BLaER1 (cell line): ENCODE measurements at regions not wholly inside any gene's neighbourhood (a gene's known extent, or its start where the extent isn't known, plus 50 kb on each side); places are given as distances from the start of the nearest gene placed in this dataset.

Experiments
- H3K27ac ChIP-seq: shearing (Covaris generic); formaldehyde crosslinking; 2 replicates; pipeline ENCODE4 v1.8.1; 2022
- H3K27me3 ChIP-seq: shearing (Covaris generic); formaldehyde crosslinking; 2 replicates; pipeline ENCODE4 v1.8.1; 2022
- H3K36me3 ChIP-seq: shearing (Covaris generic); formaldehyde crosslinking; 2 replicates; pipeline ENCODE4 v1.8.1; 2022
- H3K4me1 ChIP-seq: shearing (Covaris generic); formaldehyde crosslinking; 2 replicates; pipeline ENCODE4 v1.8.1; 2022
- H3K4me2 ChIP-seq: shearing (Covaris generic); formaldehyde crosslinking; 2 replicates; pipeline ENCODE4 v1.8.1; 2022
- H3K4me3 ChIP-seq: shearing (Covaris generic); formaldehyde crosslinking; 2 replicates; pipeline ENCODE4 v1.8.1; 2022
- H3K9ac ChIP-seq: shearing (Covaris generic); formaldehyde crosslinking; 2 replicates; pipeline ENCODE4 v1.8.1; 2022
- H3K9me3 ChIP-seq: shearing (Covaris generic); formaldehyde crosslinking; 2 replicates; pipeline ENCODE4 v1.8.1; 2022
- H4K20me1 ChIP-seq: shearing (Covaris generic); formaldehyde crosslinking; 2 replicates; pipeline ENCODE4 v1.8.1; 2022
- Cebpa-rat ChIP-seq: shearing (Covaris generic); IDR thresholded peaks from 2 replicates; pipeline ENCODE4 v1.8.1; 2022

DNA sequence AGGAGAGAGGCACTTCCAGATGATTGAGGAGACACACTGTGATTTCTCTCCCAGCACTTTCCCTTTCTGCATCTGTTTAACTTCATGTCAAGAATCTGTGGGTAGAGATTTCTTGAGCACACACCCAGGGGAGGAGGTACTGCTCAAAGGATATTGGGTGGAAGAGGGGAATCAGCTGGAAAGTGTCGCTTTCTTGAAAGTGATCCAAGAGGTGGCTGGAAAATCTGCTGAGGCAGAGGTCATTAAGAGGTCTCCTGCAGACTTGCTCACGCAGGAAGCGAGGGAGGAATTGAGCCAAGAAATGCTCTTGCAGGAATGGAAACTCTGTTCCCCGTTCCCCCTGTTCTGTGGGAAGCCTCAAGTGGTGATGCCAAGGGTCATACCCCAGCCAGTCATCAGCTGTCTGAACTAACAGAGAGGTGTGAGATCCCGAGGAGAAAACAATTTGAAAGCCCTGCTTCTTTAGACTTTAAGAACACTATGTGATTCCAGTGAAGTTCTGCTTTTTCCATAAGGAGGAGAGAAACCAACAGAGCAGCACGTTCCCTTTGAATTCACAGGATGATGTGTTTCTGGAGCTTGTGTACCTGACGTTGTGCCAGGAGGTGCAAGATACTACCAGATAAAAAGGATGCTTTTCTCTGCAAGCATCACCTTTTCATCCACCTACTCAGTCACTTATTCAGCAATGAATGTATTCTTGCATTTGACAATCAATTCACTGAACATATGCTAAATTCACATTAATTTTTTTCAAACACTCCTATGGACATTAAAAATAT, 163.4 kb upstream of the GPR12 start:
- H4K20me1 ChIP-seq = no peaks in the 10 kb centered on the region
- H3K27ac ChIP-seq = no peak overlapping the region
- no peaks in the 10 kb centered on the region for H3K27me3 ChIP-seq
- no peaks in the 10 kb centered on the region for H3K9me3 ChIP-seq
- H3K9ac ChIP-seq = no peak overlapping the region
- no peak for TF ChIP-seq Cebpa-rat
- no peaks in the 10 kb centered on the region for H3K4me1 ChIP-seq
- H3K4me3 ChIP-seq = no peak overlapping the region
- no peak overlapping the region for H3K4me2 ChIP-seq
- no peaks in the 10 kb centered on the region for H3K36me3 ChIP-seq

GRCh38 chr13:26921918-26922317, 161.3 kb upstream of the GPR12 start:
- Histone ChIP-seq H3K9me3 (no peaks in the 10 kb centered on the region), H3K36me3 (no peaks in the 10 kb centered on the region), H3K27me3 (no peaks in the 10 kb centered on the region), H3K4me1 (no peaks in the 10 kb centered on the region), H3K4me3 (no peak overlapping the region), H4K20me1 (no peaks in the 10 kb centered on the region), H3K4me2 (no peak overlapping the region), H3K27ac (no peak overlapping the region), H3K9ac (no peak overlapping the region)
- no peak for TF ChIP-seq Cebpa-rat

- H3K4me2 ChIP-seq = no peak overlapping the region
- no peak overlapping the region for H3K9ac ChIP-seq
- no peak for TF ChIP-seq Cebpa-rat
- H3K9me3 ChIP-seq = no peaks in the 10 kb centered on the region
- no peaks in the 10 kb centered on the region for H3K36me3 ChIP-seq
- no peaks in the 10 kb centered on the region for H4K20me1 ChIP-seq
- H3K27me3 ChIP-seq = no peaks in the 10 kb centered on the region
- peaks cover 8% of the 10 kb centered on the region for H3K4me1 ChIP-seq
- no peak overlapping the region for H3K27ac ChIP-seq
- H3K4me3 ChIP-seq = no peak overlapping the region
These were observed 160.2 kb upstream of the GPR12 start for GRCh38 chr13:26920614-26921355.

- H3K9ac ChIP-seq = no peak overlapping the region
- H3K4me2 ChIP-seq = no peak overlapping the region
- H4K20me1 ChIP-seq = no peaks in the 10 kb centered on the region
- no peak overlapping the region for H3K4me3 ChIP-seq
- no peak overlapping the region for H3K27ac ChIP-seq
- no peaks in the 10 kb centered on the region for H3K27me3 ChIP-seq
- TF ChIP-seq Cebpa-rat = no peak
- H3K9me3 ChIP-seq = no peaks in the 10 kb centered on the region
- H3K36me3 ChIP-seq = no peaks in the 10 kb centered on the region
- peaks cover 18% of the 10 kb centered on the region for H3K4me1 ChIP-seq
These were observed 159.1 kb upstream of the GPR12 start for GRCh38 chr13:26919732-26920131.

GRCh38 chr13:26919311-26919710, 158.7 kb upstream of the GPR12 start:
- Histone ChIP-seq H3K36me3 (no peaks in the 10 kb centered on the region), H3K27me3 (no peaks in the 10 kb centered on the region), H4K20me1 (no peaks in the 10 kb centered on the region), H3K4me2 (no peak overlapping the region), H3K4me3 (no peak overlapping the region), H3K4me1 (peaks cover 22% of the 10 kb centered on the region), H3K9me3 (no peaks in the 10 kb centered on the region), H3K9ac (no peak overlapping the region), H3K27ac (no peak overlapping the region)
- no peak for TF ChIP-seq Cebpa-rat

- TF ChIP-seq Cebpa-rat = no peak
- peak overlapping the region; percentile 77 for H3K4me2 ChIP-seq
These were observed 154.0 kb upstream of the GPR12 start for GRCh38 chr13:26914624-26915023.

GRCh38 chr13:26914148-26914547, 153.6 kb upstream of the GPR12 start:
- H3K9ac ChIP-seq = no peak overlapping the region
- H3K9me3 ChIP-seq = no peaks in the 10 kb centered on the region
- peaks cover 28% of the 10 kb centered on the region for H3K4me1 ChIP-seq
- H4K20me1 ChIP-seq = no peaks in the 10 kb centered on the region
- no peak overlapping the region for H3K4me3 ChIP-seq
- H3K27ac ChIP-seq = no peak overlapping the region
- peak overlapping the region; percentile 77 for H3K4me2 ChIP-seq
- H3K36me3 ChIP-seq = no peaks in the 10 kb centered on the region
- no peak for TF ChIP-seq Cebpa-rat
- H3K27me3 ChIP-seq = no peaks in the 10 kb centered on the region

More at GRCh38 chr13:26914624-26915023, 154.0 kb upstream of the GPR12 start:
- Histone ChIP-seq H3K9ac (no peak overlapping the region), H3K9me3 (no peaks in the 10 kb centered on the region), H3K4me3 (no peak overlapping the region), H3K27ac (peak overlapping the region; percentile 75), H3K4me1 (peaks cover 28% of the 10 kb centered on the region), H3K36me3 (no peaks in the 10 kb centered on the region), H3K27me3 (no peaks in the 10 kb centered on the region), H4K20me1 (no peaks in the 10 kb centered on the region)

- Histone ChIP-seq H3K9me3 (no peaks in the 10 kb centered on the region), H3K27ac (no peak overlapping the region), H3K4me1 (peaks cover 21% of the 10 kb centered on the region), H3K9ac (no peak overlapping the region), H3K4me2 (no peak overlapping the region), H3K4me3 (no peak overlapping the region), H4K20me1 (no peaks in the 10 kb centered on the region), H3K36me3 (no peaks in the 10 kb centered on the region), H3K27me3 (no peaks in the 10 kb centered on the region)
- TF ChIP-seq Cebpa-rat = no peak
These were observed 150.3 kb upstream of the GPR12 start for GRCh38 chr13:26910754-26911465.

GRCh38 chr13:26909477-26909876, 148.9 kb upstream of the GPR12 start:
- H3K4me3 ChIP-seq = no peak overlapping the region
- TF ChIP-seq Cebpa-rat = no peak
- peaks cover 7% of the 10 kb centered on the region for H3K4me1 ChIP-seq
- H3K9me3 ChIP-seq = no peaks in the 10 kb centered on the region
- no peak overlapping the region for H3K27ac ChIP-seq
- H3K4me2 ChIP-seq = no peak overlapping the region
- H3K36me3 ChIP-seq = no peaks in the 10 kb centered on the region
- H3K9ac ChIP-seq = no peak overlapping the region
- H3K27me3 ChIP-seq = no peaks in the 10 kb centered on the region
- H4K20me1 ChIP-seq = no peaks in the 10 kb centered on the region

DNA sequence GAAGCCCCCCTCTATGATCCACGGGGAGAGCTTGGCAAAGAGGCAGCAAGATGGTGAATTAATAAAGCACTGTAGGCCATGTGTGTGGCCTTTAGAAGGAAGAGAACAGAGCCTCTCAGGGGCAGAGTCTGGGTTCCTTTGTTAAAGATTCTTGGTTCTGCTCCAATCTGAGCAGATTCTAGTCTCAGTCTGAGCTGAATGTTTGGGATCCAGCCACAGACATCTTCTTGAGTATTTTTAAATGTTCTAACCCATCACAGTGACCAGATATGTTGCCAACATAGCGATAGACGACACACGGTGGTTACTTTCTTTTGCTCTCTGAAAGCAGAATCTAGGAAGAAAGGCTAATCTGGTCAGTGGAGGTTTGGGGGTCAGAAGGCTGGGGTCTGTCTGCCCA, 147.5 kb upstream of the GPR12 start:
- Histone ChIP-seq H3K36me3 (no peaks in the 10 kb centered on the region), H3K9ac (no peak overlapping the region), H3K4me3 (no peak overlapping the region), H3K9me3 (peaks cover 7% of the 10 kb centered on the region), H3K27ac (no peak overlapping the region), H3K4me2 (no peak overlapping the region), H3K4me1 (no peaks in the 10 kb centered on the region), H4K20me1 (no peaks in the 10 kb centered on the region), H3K27me3 (no peaks in the 10 kb centered on the region)
- TF ChIP-seq Cebpa-rat = no peak
